ENCODE measurements at regions not wholly inside any gene's neighbourhood (a gene's known extent, or its start where the extent isn't known, plus 50 kb on each side); places are given as distances from the start of the nearest gene placed in this dataset.

DNA sequence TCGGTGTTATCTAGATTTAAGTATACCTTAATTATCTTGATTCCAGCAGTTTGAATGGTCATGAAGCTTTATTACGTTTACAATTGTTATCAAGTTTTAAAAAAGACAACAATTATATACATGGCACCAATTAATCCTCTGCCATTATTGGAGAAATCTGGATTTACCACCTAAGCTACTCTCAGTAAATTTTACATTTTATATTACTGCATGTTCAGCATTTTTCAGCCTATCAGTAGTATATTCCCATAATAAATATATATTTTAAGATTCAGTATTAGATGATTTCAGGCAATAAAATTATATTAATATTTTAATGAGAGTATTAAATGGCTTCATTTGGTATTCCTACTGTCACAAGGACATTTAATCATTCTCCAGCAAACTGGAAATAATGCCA, 264.5 kb upstream of the PRDM9 start:
- ChIA-PET CTCF (interaction anchor here (0.8 to 1.2 kb wide), 3 partner anchors 9 to 26 kb away, joined by 3 read pairs; no protein-coding TSS in a partner anchor), POLR2A (no interaction called here)
- no peak for DNase-seq (ENCODE audit: extremely low spot score)
- TF ChIP-seq, protein P1, sequence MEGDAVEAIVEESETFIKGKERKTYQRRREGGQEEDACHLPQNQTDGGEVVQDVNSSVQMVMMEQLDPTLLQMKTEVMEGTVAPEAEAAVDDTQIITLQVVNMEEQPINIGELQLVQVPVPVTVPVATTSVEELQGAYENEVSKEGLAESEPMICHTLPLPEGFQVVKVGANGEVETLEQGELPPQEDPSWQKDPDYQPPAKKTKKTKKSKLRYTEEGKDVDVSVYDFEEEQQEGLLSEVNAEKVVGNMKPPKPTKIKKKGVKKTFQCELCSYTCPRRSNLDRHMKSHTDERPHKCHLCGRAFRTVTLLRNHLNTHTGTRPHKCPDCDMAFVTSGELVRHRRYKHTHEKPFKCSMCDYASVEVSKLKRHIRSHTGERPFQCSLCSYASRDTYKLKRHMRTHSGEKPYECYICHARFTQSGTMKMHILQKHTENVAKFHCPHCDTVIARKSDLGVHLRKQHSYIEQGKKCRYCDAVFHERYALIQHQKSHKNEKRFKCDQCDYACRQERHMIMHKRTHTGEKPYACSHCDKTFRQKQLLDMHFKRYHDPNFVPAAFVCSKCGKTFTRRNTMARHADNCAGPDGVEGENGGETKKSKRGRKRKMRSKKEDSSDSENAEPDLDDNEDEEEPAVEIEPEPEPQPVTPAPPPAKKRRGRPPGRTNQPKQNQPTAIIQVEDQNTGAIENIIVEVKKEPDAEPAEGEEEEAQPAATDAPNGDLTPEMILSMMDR (IDR thresholded peaks at IDR 0.05; ENCODE audit: control extremely low read depth, extremely low read depth, low read depth, missing control alignments): no peak

DNA sequence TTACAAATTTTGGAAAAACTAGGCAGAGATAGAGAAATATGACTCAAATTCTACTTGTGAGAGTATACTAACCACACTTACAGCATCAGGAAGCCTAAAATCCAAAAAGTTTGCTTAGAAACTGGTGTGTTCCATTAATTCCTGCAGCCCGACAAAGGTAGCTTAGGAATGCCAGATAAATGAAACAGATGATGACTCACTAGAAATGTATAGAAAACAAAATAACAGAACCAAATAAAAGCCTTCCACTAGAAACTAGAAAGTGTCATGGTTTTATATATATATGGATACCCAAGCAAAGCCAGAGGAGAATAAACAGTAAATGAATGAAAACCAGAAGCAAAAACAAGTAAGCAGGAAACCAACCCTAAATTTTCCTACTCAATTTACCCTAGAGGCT, 272.2 kb upstream of the PRDM9 start:
- TF ChIP-seq, protein P1 (IDR thresholded peaks at IDR 0.05; ENCODE audit: control extremely low read depth, extremely low read depth, low read depth, missing control alignments): no peak
- DNase-seq (ENCODE audit: extremely low spot score): no peak
- POLR2A ChIA-PET: no interaction called here
- CTCF ChIA-PET: no interaction called here

DNA sequence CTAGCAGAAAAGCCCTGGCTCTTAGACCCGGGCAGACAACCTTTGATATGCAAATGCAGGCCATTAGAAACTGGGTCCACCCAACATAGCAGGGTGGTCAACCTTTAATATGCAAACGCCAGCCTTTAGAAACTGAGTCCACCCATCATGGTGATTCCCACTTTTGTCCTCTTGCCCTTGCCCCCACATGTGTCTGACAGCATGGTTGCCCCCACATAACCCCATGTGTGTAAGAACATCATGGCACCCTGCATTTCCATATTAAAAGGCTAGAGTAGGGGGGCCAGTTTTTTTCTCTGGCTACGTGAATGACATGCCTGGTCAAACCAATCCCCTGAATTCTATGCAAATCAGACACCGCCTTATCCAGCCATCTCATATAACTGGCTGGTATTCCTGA, 273.2 kb upstream of the PRDM9 start:
- DNase-seq (ENCODE audit: extremely low spot score): no peak
- POLR2A ChIA-PET: no interaction called here
- CTCF ChIA-PET: no interaction called here
- TF ChIP-seq, protein P1 (IDR thresholded peaks at IDR 0.05; ENCODE audit: control extremely low read depth, extremely low read depth, low read depth, missing control alignments): no peak

DNA sequence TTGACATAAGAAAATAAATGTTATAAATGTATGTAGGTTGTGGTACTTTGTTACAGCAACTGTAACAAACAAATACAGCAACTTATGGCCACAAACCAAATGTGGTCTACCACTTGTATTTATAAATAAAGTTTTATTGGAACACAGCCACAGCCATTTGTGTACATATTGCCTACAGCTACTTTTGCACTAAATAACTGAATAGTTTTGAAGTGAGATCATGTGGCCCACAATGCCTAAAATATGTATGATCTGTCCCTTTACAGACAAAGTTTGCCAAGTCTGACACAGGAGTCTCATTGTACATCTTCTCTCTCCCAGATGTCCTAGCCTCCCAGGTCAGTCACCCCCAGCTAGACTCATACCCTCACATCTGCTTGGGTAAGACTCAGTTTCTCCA, 283.6 kb upstream of the PRDM9 start:
- TF ChIP-seq, protein P1 (IDR thresholded peaks at IDR 0.05; ENCODE audit: control extremely low read depth, extremely low read depth, low read depth, missing control alignments): no peak
- DNase-seq (ENCODE audit: extremely low spot score): no peak
- ChIA-PET CTCF (interaction anchor here (1.5 to 3.3 kb wide), 2 partner anchors 9 to 15 kb away, joined by 4 to 14 read pairs; no protein-coding TSS in a partner anchor), POLR2A (no interaction called here)

DNA sequence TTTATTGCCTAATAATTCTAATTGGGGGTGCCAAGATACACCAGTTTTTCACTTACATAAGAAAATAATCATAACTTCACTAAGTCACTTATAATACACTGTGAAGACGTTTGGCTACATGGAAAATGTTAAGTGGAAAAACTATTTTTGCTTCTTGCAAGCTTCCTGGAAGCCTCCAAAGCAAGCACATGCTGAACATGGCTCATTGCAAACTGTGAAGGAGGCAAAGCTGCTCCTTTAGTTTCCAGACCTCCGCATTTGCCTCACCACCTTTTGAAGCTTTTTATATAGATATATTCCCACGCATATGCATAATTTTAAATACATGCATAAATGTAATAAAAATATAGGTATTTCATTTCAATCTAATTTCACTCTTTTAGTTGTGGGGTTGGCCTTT, 285.6 kb upstream of the PRDM9 start:
- ChIA-PET POLR2A (no interaction called here), CTCF (interaction anchor here (0.9 to 1.5 kb wide), 4 partner anchors 8 to 15 kb away, joined by 3 to 6 read pairs (median 3); no protein-coding TSS in a partner anchor)
- no peak for DNase-seq (ENCODE audit: extremely low spot score)
- TF ChIP-seq, protein P1 (IDR thresholded peaks at IDR 0.05; ENCODE audit: control extremely low read depth, extremely low read depth, low read depth, missing control alignments): no peak

DNA sequence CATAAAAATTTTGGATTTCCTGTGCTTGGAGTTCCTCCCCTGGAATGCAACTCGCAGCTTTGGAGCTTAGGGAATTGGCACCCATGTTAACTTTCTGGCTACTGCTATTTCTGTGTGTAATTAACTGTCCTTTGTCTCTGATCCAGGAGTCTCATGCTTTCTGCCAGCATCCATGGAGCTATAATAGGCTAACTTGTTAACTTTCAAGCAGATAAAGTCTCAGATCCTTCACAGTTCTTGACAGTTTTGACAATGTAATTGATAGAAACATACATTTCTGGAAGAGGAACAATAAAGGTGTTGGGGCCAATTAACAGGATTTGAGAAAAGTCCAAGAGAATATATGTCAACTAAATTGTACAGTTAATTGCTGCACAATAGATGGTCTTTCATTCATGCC, 290.2 kb upstream of the PRDM9 start:
- no peak for DNase-seq (ENCODE audit: extremely low spot score)
- ChIA-PET POLR2A (no interaction called here), CTCF (interaction anchor here (1.1 to 1.6 kb wide), 2 partner anchors 8 to 12 kb away, joined by 5 to 9 read pairs; no protein-coding TSS in a partner anchor)
- TF ChIP-seq, protein P1 (IDR thresholded peaks at IDR 0.05; ENCODE audit: control extremely low read depth, extremely low read depth, low read depth, missing control alignments): no peak

DNA sequence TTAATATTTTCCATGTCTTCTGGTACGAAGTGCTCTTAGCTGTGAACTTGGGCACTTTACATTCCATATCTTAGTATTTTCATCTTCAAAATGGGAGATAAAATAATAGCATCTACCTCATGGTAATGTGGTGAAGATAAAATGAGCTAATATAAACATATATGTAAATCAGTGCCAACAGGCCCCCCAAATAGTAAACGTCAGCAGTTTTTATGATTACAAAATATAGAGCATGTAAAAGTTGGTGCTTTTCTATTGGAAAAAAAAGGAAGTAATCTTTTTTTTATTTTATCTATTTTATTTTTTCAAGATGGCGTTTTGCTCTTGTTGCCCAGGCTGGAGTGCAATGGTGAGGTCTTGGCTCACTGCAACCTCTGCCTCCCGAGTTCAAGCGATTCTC, 291.1 kb upstream of the PRDM9 start:
- no peak for DNase-seq (ENCODE audit: extremely low spot score)
- ChIA-PET CTCF (interaction anchor here (1.6 kb wide), 1 partner anchor 11 kb away, joined by 5 read pairs; no protein-coding TSS in a partner anchor), POLR2A (no interaction called here)
- TF ChIP-seq, protein P1 (IDR thresholded peaks at IDR 0.05; ENCODE audit: control extremely low read depth, extremely low read depth, low read depth, missing control alignments): no peak

All from GM10248 (cell line).